H1 (cell line): ENCODE measurements at regions not wholly inside any gene's neighbourhood (a gene's known extent, or its start where the extent isn't known, plus 50 kb on each side); places are given as distances from the start of the nearest gene placed in this dataset.

Experiments
- CBX5 ChIP-seq: fragments of 300-800, 300-1000 bp; sonication (generic); IDR thresholded peaks from 2 replicates; pipeline ENCODE4 v1.7.1; 2016; ENCODE audit warnings: antibody characterized with exemption, low read length, low read depth
- HDAC6 ChIP-seq: IDR thresholded peaks from one replicate; pipeline ENCODE4 v1.7.1; 2012; ENCODE audit warnings: low read depth, mild to moderate bottlenecking, inconsistent platforms, low read length, moderate library complexity
- JUN ChIP-seq: IDR thresholded peaks from 2 replicates; pipeline ENCODE4 v1.6.1; 2011; ENCODE audit warnings: low read depth, mild to moderate bottlenecking, improper control_type of control experiment, low read length
- POLR2A ChIP-seq, 2 experiments: IDR thresholded peaks; 1 replicate in 1 of 2; 2 replicates in 1 of 2; pipeline ENCODE4 v1.6.1; 2011; ENCODE audit warnings: low read depth in 2 of 2, low read length in 2 of 2, mild to moderate bottlenecking in 2 of 2; ENCODE audit errors: control extremely low read depth in 1 of 2
- RAD21 ChIP-seq, 2 experiments: IDR thresholded peaks in 1 of 2; conservative IDR thresholded peaks in 1 of 2; 2 replicates each; pipeline ENCODE4 v1.6.1; 2011; ENCODE audit warnings: low read depth in 2 of 2, low read length in 2 of 2, improper control_type of control experiment in 1 of 2, inconsistent platforms in 1 of 2, mild to moderate bottlenecking in 1 of 2, moderate library complexity in 1 of 2
- SP1 ChIP-seq: IDR thresholded peaks from 2 replicates; pipeline ENCODE4 v1.6.1; 2011; ENCODE audit warnings: low read depth, low read length
- YY1 ChIP-seq: IDR thresholded peaks from 2 replicates; pipeline ENCODE4 v1.6.1; 2011; ENCODE audit warnings: low read depth, mild to moderate bottlenecking, low read length
- TF ChIP-seq, protein P1 (sequence below), 3 experiments: IDR thresholded peaks; 1 replicate in 2 of 3; 2 replicates in 1 of 3; pipeline versions ENCODE4 v1.5.1 to v1.6.1; 2011; ENCODE audit warnings: low read length in 3 of 3, mild to moderate bottlenecking in 3 of 3, inconsistent platforms in 2 of 3, low read depth in 1 of 3, moderate library complexity in 1 of 3; ENCODE audit not compliant: insufficient read depth in 1 of 3; ENCODE audit errors: control extremely low read depth in 1 of 3
- TF ChIP-seq, protein P2 (sequence below): IDR thresholded peaks from 2 replicates; pipeline ENCODE4 v1.6.1; 2012; ENCODE audit warnings: low read length, inconsistent platforms

DNA sequence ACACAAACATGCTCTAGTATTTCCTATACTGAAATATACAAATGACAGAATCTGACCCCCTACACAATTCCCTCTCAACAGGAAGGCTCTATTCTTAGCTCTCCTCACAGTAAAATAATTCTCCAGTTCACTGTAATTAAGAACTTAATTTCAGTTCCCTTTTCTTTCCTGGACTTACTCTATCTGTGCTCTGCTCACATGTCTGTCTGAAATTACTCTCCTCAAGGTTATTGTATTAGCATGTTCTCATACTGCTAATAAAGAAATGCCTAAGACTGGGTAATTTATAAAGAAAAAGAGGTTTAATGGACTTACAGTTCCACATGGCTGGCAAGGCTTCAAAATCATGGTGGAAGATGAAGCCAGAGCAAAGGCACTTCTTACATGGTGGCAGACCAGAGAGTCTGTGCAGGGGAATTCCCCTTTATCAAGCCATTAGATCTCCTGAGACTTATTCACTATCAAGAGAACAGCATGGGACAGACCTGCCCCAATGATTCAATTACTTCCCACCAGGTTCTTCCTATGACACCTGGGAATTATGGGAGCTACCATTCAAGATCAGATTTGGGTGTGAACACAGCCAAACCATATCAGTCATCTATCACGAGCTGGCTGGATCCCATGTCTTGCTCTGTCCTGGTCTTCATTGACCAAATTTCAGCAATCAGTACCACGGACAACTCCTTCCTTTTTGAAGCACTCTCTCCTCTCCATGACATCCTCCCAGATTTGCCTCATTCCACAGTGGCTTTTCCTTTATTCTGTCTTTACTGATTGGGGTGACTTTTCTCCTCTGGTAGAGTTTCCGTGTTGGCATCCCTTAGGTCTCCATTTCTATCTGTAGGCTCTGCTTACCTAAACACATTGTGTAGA, 110.9 kb downstream of the GALR1 start:
- TF ChIP-seq, protein P1, sequence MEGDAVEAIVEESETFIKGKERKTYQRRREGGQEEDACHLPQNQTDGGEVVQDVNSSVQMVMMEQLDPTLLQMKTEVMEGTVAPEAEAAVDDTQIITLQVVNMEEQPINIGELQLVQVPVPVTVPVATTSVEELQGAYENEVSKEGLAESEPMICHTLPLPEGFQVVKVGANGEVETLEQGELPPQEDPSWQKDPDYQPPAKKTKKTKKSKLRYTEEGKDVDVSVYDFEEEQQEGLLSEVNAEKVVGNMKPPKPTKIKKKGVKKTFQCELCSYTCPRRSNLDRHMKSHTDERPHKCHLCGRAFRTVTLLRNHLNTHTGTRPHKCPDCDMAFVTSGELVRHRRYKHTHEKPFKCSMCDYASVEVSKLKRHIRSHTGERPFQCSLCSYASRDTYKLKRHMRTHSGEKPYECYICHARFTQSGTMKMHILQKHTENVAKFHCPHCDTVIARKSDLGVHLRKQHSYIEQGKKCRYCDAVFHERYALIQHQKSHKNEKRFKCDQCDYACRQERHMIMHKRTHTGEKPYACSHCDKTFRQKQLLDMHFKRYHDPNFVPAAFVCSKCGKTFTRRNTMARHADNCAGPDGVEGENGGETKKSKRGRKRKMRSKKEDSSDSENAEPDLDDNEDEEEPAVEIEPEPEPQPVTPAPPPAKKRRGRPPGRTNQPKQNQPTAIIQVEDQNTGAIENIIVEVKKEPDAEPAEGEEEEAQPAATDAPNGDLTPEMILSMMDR (IDR thresholded peaks at IDR 0.05; ENCODE audit: control extremely low read depth in 1 of 3, insufficient read depth in 1 of 3, low read depth in 1 of 3, low read length in 3 of 3) = no peak
- TF ChIP-seq CBX5 = no peak
- TF ChIP-seq HDAC6 = no peak
- no peak for TF ChIP-seq SP1
- TF ChIP-seq, protein P2, sequence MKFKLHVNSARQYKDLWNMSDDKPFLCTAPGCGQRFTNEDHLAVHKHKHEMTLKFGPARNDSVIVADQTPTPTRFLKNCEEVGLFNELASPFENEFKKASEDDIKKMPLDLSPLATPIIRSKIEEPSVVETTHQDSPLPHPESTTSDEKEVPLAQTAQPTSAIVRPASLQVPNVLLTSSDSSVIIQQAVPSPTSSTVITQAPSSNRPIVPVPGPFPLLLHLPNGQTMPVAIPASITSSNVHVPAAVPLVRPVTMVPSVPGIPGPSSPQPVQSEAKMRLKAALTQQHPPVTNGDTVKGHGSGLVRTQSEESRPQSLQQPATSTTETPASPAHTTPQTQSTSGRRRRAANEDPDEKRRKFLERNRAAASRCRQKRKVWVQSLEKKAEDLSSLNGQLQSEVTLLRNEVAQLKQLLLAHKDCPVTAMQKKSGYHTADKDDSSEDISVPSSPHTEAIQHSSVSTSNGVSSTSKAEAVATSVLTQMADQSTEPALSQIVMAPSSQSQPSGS = no peak
- TF ChIP-seq RAD21 (IDR thresholded peaks at IDR 0.05 in 1 of 2, conservative IDR thresholded peaks at IDR 0.05 in 1 of 2; ENCODE audit: low read depth in 2 of 2, low read length in 2 of 2) = no peak
- TF ChIP-seq YY1 = no peak
- TF ChIP-seq POLR2A (IDR thresholded peaks at IDR 0.05; ENCODE audit: control extremely low read depth in 1 of 2, low read depth in 2 of 2, low read length in 2 of 2) = no peak
- TF ChIP-seq JUN = no peak
